ENCODE measurements at regions not wholly inside any gene's neighbourhood (a gene's known extent, or its start where the extent isn't known, plus 50 kb on each side); places are given as distances from the start of the nearest gene placed in this dataset.

DNA sequence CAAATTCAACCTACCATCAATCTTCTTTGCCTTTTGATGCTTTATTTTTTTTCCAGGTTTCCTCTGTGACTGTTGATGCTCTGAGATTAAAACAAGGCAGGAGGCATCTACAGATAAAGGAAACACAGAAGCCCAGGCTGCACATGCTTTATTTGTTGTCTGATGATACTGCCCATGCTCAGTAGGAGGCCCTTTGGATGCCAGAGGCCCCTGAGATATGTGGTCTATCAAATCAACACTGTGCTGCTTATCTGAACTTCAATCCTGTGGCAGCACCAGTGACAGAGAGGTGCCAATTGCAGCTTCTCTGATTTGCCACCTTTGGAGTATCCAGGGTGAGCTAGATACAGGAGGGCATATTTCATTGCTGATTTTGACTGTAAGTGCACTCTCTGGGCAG lies 571.3 kb upstream of the TBX3 start:
- Mint-ChIP-seq H3K27ac (no peak overlapping the region), H3K4me1 (ENCODE audit: low read depth) (peaks cover 21% of the 10 kb centered on the region), H3K36me3 (ENCODE audit: low read depth) (no peaks in the 10 kb centered on the region), H3K9me3 (no peaks in the 10 kb centered on the region; the same call in 1 of the 2 replicates), H3K4me3 (no peak overlapping the region), H3K27me3 (ENCODE audit: insufficient read depth) (peaks cover 3% of the 10 kb centered on the region; the same call in 1 of the 2 replicates)
- no peak for DNase-seq
- TF ChIP-seq CTCF (IDR thresholded peaks at IDR 0.05), result no peak

DNA sequence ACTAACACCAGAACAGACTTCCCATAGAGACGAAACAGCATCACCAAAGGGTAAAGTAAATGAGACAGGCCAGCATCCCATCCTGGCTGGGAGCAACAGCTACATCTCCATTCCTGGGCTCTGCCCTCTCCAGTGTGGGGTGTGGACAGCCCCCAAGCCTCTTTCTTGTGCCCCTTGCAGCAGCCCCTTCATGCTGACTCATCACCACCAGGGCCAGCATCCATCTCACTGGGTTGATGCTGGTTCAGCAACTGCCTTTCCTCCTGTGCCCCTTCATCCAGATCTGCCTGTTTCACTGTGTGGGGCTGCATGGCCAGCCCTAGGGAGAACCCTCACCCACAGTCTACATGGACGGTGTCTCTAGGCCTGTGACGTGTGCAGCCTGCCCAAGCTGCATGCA lies 569.1 kb upstream of the TBX3 start:
- no peak for DNase-seq
- no peaks in the 10 kb centered on the region; the same call in 1 of the 2 replicates for H3K27me3 Mint-ChIP-seq (ENCODE audit: insufficient read depth)
- H3K4me3 Mint-ChIP-seq, result no peak overlapping the region
- H3K9me3 Mint-ChIP-seq, result no peaks in the 10 kb centered on the region; the same call in 1 of the 2 replicates
- H3K36me3 Mint-ChIP-seq (ENCODE audit: low read depth), result no peaks in the 10 kb centered on the region
- no peak overlapping the region for H3K27ac Mint-ChIP-seq
- peaks cover 13% of the 10 kb centered on the region for H3K4me1 Mint-ChIP-seq (ENCODE audit: low read depth)
- TF ChIP-seq CTCF (IDR thresholded peaks at IDR 0.05), result no peak

DNA sequence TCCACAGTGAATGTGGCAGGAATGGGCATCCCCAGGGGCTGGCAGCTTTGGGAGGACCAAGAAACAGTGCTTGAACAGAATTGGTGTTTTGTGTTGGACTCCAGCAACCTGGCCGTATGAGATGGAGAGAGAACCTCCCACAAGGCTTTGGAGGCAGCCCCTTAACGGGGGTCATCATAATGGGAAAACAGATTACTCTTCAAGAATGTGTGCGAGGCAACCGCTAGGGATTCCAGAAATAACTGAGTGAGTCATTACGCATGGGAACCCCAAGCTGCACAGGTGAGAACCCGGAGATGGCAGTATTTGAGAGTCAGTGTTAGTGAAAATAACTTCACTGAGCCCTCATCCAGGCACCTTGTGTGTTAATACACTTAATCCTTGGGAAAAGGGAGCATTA lies 567.8 kb upstream of the TBX3 start:
- no peaks in the 10 kb centered on the region for H3K36me3 Mint-ChIP-seq (ENCODE audit: low read depth)
- H3K4me1 Mint-ChIP-seq (ENCODE audit: low read depth), result no peaks in the 10 kb centered on the region; the same call in 1 of the 2 replicates
- TF ChIP-seq CTCF (IDR thresholded peaks at IDR 0.05), result no peak
- H3K27me3 Mint-ChIP-seq (ENCODE audit: insufficient read depth), result no peaks in the 10 kb centered on the region; the same call in 1 of the 2 replicates
- DNase-seq, result no peak
- no peak overlapping the region for H3K27ac Mint-ChIP-seq
- no peaks in the 10 kb centered on the region; the same call in 1 of the 2 replicates for H3K9me3 Mint-ChIP-seq
- H3K4me3 Mint-ChIP-seq, result no peak overlapping the region

DNA sequence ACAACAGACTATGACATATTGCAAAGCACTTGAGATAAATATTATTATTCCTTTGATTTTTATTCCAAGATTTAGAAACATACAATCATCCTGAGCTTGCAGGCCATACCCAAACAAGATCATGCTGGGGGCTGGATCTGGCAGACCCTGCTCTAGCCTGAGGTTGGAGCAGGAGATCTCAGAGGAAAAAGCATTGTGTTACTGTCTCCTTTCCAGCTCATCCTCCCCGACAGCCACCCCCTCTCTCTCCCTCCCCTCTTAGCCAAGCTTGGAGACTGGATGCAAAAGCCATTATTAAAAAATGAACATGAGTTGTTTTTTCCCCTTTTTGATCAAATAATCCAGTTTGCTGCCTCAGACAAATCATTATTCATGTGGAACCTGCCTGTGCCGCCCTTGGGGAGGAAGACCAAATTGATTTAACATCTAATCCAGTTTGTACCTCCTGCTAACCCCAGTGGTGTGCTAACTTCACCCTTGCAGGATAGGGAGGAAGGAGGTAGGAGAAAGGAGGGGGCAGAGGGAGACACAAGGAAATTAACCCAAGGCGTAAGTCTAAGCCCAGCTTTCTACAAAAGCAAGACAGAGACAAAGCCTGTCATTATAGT lies 565.8 kb upstream of the TBX3 start:
- no peak for TF ChIP-seq CTCF (IDR thresholded peaks at IDR 0.05)
- Mint-ChIP-seq H3K9me3 (no peaks in the 10 kb centered on the region; the same call in 1 of the 2 replicates), H3K4me3 (no peak overlapping the region), H3K4me1 (ENCODE audit: low read depth) (no peaks in the 10 kb centered on the region), H3K27ac (no peak overlapping the region), H3K27me3 (ENCODE audit: insufficient read depth) (no peaks in the 10 kb centered on the region; the same call in none of the 2 replicates), H3K36me3 (ENCODE audit: low read depth) (no peaks in the 10 kb centered on the region)
- no peak for DNase-seq

GRCh38 chr12:115245020-115245419 lies 561.0 kb upstream of the TBX3 start:
- no peak overlapping the region for H3K27ac Mint-ChIP-seq
- H3K9me3 Mint-ChIP-seq, result no peaks in the 10 kb centered on the region
- H3K36me3 Mint-ChIP-seq (ENCODE audit: low read depth), result no peaks in the 10 kb centered on the region
- DNase-seq, result no peak
- peaks cover 7% of the 10 kb centered on the region for H3K27me3 Mint-ChIP-seq (ENCODE audit: insufficient read depth)
- no peak for TF ChIP-seq CTCF (IDR thresholded peaks at IDR 0.05)
- no peaks in the 10 kb centered on the region for H3K4me1 Mint-ChIP-seq (ENCODE audit: low read depth)
- no peak overlapping the region for H3K4me3 Mint-ChIP-seq
